Activated CD8-positive, alpha-beta memory T cell treated with anti-CD3 and anti-CD28 coated beads for 4 hours (primary cell): ENCODE measurements at regions not wholly inside any gene's neighbourhood (a gene's known extent, or its start where the extent isn't known, plus 50 kb on each side); places are given as distances from the start of the nearest gene placed in this dataset.
"Not testable (repeated sequence)": the region's sequence is repeated elsewhere in the genome, so short reads cannot be mapped to it uniquely, and the experiment has no call there.

ENCODE experiments used
- DNase-seq, 2 donors: peaks; one replicate each; pipeline ENCODE4 v3.0.0-alpha.2; 2020; ENCODE audit warnings: low read depth in 2 of 2

- no peak for DNase-seq
Observed at GRCh38 chr7:132030086-132030568, 473.7 kb upstream of the PODXL start.

- no peak for DNase-seq
Observed at GRCh38 chr7:132029369-132030085, 473.1 kb upstream of the PODXL start.

- DNase-seq: no peak
Observed at GRCh38 chr7:132028144-132028920, 471.9 kb upstream of the PODXL start.

- no peak for DNase-seq
Observed at GRCh38 chr7:132024290-132024689, 467.9 kb upstream of the PODXL start.

GRCh38 chr7:132023466-132023865 is 467.0 kb upstream of the PODXL start:
- no peak for DNase-seq

- DNase-seq: no peak
Observed at GRCh38 chr7:132022188-132022587, 465.8 kb upstream of the PODXL start.

- DNase-seq: no peak
Observed at GRCh38 chr7:132019703-132020102, 463.3 kb upstream of the PODXL start.

GRCh38 chr7:132009778-132010177 is 453.4 kb upstream of the PODXL start:
- no peak for DNase-seq

- DNase-seq: no peak
Observed at GRCh38 chr7:132004529-132004928, 448.1 kb upstream of the PODXL start.

GRCh38 chr7:132002343-132002968 is 446.0 kb upstream of the PODXL start:
- DNase-seq: no peak

GRCh38 chr7:132001146-132001545 is 444.7 kb upstream of the PODXL start:
- DNase-seq: no peak

- DNase-seq: no peak
Observed at GRCh38 chr7:131999193-131999592, 442.8 kb upstream of the PODXL start.

- DNase-seq: no peak
Observed at GRCh38 chr7:131995324-131995723, 438.9 kb upstream of the PODXL start.

GRCh38 chr7:131981069-131981468 is 424.6 kb upstream of the PODXL start:
- DNase-seq: not testable (repeated sequence)

- not testable (repeated sequence) for DNase-seq
Observed at GRCh38 chr7:131978118-131978517, 421.7 kb upstream of the PODXL start.

GRCh38 chr7:131976411-131976810 is 420.0 kb upstream of the PODXL start:
- no peak for DNase-seq

GRCh38 chr7:131974671-131975070 is 418.2 kb upstream of the PODXL start:
- DNase-seq: no peak

GRCh38 chr7:131972251-131972650 is 415.8 kb upstream of the PODXL start:
- no peak for DNase-seq

GRCh38 chr7:131970602-131971001 is 414.2 kb upstream of the PODXL start:
- no peak for DNase-seq

GRCh38 chr7:131969560-131969959 is 413.1 kb upstream of the PODXL start:
- no peak for DNase-seq

- no peak for DNase-seq
Observed at GRCh38 chr7:131967216-131967730, 410.8 kb upstream of the PODXL start.

GRCh38 chr7:131964203-131964602 is 407.8 kb upstream of the PODXL start:
- DNase-seq: no peak
